ENCODE measurements at regions not wholly inside any gene's neighbourhood (a gene's known extent, or its start where the extent isn't known, plus 50 kb on each side); places are given as distances from the start of the nearest gene placed in this dataset.

DNA sequence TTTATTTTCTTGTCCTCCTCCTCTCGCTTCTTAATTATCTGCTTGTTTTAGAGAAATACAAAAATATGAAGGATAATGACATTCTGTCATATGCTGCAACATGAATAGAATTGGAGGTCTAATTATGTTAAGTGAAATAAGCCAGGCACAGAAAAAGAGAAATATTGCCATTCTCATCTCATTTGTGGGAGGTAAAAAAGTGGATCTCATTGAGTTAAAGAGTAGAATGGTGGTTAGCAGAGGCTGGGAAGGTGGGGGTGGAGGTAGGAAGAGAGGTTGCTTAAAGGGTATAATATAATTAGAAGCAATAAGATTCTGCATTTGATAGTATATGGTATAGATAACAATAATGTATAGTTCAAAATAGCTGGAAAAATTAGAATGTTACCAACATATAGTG, 231.3 kb downstream of the JRKL start:
- Histone ChIP-seq H3K4me1 (no peaks in the 10 kb centered on the region), H3K4me3 (replicated peaks in 1 of 3) (no peak overlapping the region), H3K9me3 (no peaks in the 10 kb centered on the region), H3K36me3 (no peaks in the 10 kb centered on the region), H3K27me3 (no peaks in the 10 kb centered on the region), H3K27ac (no peak overlapping the region)
- DNase-seq: no peak
- intact Hi-C loops (cut with DNase I): no loop called here
- TF ChIP-seq POLR2A (IDR thresholded peaks at IDR 0.05): no peak
- TF ChIP-seq, protein P1, sequence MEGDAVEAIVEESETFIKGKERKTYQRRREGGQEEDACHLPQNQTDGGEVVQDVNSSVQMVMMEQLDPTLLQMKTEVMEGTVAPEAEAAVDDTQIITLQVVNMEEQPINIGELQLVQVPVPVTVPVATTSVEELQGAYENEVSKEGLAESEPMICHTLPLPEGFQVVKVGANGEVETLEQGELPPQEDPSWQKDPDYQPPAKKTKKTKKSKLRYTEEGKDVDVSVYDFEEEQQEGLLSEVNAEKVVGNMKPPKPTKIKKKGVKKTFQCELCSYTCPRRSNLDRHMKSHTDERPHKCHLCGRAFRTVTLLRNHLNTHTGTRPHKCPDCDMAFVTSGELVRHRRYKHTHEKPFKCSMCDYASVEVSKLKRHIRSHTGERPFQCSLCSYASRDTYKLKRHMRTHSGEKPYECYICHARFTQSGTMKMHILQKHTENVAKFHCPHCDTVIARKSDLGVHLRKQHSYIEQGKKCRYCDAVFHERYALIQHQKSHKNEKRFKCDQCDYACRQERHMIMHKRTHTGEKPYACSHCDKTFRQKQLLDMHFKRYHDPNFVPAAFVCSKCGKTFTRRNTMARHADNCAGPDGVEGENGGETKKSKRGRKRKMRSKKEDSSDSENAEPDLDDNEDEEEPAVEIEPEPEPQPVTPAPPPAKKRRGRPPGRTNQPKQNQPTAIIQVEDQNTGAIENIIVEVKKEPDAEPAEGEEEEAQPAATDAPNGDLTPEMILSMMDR (IDR thresholded peaks at IDR 0.05): no peak
- WGBS, 2 donors: 75 to 86% methylated on average over 1 of the region's 1 CpG

DNA sequence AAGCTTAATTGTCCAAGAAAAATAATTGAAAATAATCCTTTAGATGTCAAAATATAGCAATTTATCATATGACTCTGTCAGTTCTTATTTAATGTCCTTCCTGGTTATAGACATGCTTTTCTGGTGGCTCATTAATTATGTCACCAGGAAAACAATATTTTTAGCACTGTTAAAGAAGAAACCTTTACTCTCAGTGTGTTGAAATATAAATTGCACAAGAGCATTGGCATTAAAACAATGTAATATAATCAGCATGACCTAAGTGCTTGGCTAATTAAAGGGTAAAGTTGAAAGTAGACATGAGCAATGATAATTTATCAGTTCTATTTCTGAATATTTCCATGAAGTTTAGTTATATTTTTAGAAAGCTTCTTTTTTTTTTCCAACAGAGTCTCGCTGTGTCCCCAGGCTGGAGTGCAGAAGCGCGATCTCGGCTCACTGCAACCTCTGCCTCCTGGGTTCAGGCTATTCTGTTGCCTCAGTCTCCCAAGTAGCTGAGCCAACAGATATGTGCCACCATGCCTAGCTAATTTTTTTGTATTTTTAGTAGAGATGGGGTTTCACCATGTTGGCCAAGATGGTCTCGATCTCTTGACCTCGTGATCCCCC, 232.3 kb downstream of the JRKL start:
- intact Hi-C loops (cut with DNase I): no loop called here
- no peaks in the 10 kb centered on the region for H3K36me3 ChIP-seq
- DNase-seq: no peak
- no peaks in the 10 kb centered on the region for H3K27me3 ChIP-seq
- H3K27ac ChIP-seq: no peak overlapping the region
- WGBS, 2 donors: 86 to 89% methylated on average over 6 of the region's 6 CpGs
- H3K9me3 ChIP-seq: no peaks in the 10 kb centered on the region
- no peaks in the 10 kb centered on the region for H3K4me1 ChIP-seq
- no peak for TF ChIP-seq POLR2A (IDR thresholded peaks at IDR 0.05)
- TF ChIP-seq, protein P1 (IDR thresholded peaks at IDR 0.05): no peak
- no peak overlapping the region for H3K4me3 ChIP-seq (replicated peaks in 1 of 3)

DNA sequence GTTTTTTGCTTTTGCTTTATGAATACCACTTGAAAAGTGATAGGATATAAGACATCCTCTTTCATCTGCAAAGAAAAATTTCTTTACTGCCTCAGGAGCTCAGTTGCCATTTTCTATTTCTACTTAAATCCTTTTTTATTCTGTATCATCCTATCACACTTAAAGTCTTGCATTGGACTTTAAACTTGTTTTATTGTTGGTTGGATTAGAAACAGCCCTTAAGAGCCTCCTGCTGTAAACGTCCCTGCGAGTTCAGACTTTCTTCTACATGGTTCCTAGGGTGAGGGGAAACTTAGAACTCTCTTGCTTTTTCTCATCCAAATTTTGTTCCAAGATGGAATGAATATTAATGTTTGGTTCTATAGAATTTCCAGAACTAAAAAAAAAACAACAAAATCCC, 234.3 kb downstream of the JRKL start:
- WGBS, 2 donors: 76 to 78% methylated on average over 2 of the region's 2 CpGs

DNA sequence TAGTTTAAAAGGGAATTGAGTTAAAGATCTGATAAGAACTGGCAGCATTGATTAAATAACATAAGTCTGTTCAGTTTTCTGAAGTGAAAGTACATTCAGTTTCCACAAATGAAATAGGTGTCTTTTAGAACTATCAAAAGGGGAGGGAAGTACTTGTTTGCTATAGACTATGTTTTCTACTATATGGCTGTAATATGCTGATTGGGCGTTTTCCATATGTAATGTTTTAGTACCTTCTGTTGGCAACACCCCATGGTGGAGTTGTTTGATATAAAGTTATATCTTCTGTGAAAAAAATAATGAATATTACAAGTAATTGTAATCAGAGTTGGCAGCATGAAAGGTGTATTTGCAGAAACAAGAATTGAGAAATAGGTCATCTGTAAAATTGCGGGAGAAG, 237.6 kb downstream of the JRKL start:
- WGBS, 2 donors: 78 to 83% methylated on average over 2 of the region's 2 CpGs
- Histone ChIP-seq H3K36me3 (no peaks in the 10 kb centered on the region), H3K27ac (no peak overlapping the region), H3K27me3 (no peaks in the 10 kb centered on the region), H3K4me1 (no peaks in the 10 kb centered on the region), H3K9me3 (no peaks in the 10 kb centered on the region), H3K4me3 (replicated peaks in 1 of 3) (no peak overlapping the region)
- TF ChIP-seq, protein P1 (IDR thresholded peaks at IDR 0.05): no peak
- TF ChIP-seq POLR2A (IDR thresholded peaks at IDR 0.05): no peak
- intact Hi-C loops (cut with DNase I): no loop called here
- no peak for DNase-seq

More for the DNA sequence above, 234.3 kb downstream of the JRKL start:
- Histone ChIP-seq H3K9me3 (no peaks in the 10 kb centered on the region), H3K27ac (no peak overlapping the region), H3K36me3 (no peaks in the 10 kb centered on the region), H3K27me3 (no peaks in the 10 kb centered on the region), H3K4me3 (replicated peaks in 1 of 3) (no peak overlapping the region), H3K4me1 (no peaks in the 10 kb centered on the region)
- TF ChIP-seq, protein P1 (IDR thresholded peaks at IDR 0.05): no peak
- no peak for TF ChIP-seq POLR2A (IDR thresholded peaks at IDR 0.05)
- DNase-seq: no peak
- intact Hi-C loops (cut with DNase I): no loop called here

DNA sequence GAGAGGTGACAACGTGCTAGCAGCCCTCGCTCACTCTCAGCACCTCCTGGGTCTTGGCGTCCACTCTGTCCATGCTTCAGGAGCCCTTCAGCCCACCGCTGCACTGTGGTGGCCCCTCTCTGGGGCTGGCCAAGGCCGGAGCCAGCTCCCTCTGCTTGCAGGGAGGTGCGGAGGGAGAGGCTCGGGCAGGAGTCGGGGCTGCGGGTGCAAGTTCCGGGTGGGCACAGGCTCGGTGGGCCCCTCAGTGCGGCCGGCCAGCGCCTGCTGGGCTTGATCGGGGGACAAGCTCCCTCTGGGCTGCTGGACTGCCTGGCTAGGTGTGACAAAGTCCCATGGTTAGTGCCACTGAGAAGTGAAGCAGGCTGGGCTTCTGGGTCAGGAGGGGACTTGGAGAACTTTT, 245.8 kb downstream of the JRKL start:
- no peak for TF ChIP-seq POLR2A (IDR thresholded peaks at IDR 0.05)
- TF ChIP-seq, protein P1 (IDR thresholded peaks at IDR 0.05): no peak
- Histone ChIP-seq H3K36me3 (no peaks in the 10 kb centered on the region), H3K4me3 (replicated peaks in 1 of 3) (no peak overlapping the region), H3K27ac (no peak overlapping the region), H3K27me3 (no peaks in the 10 kb centered on the region), H3K4me1 (no peaks in the 10 kb centered on the region), H3K9me3 (no peaks in the 10 kb centered on the region)
- no peak for DNase-seq
- WGBS, 2 donors: 89 to 90% methylated on average over 12 to 15 of the region's 15 CpGs
- intact Hi-C loops (cut with DNase I): no loop called here
